H1 (cell line): ENCODE measurements at regions not wholly inside any gene's neighbourhood (a gene's known extent, or its start where the extent isn't known, plus 50 kb on each side); places are given as distances from the start of the nearest gene placed in this dataset.

Experiments
- NANOG ChIP-seq: IDR thresholded peaks from 2 replicates; pipeline ENCODE4 v1.6.1; 2011; ENCODE audit warnings: low read length, low read depth, mild to moderate bottlenecking, inconsistent platforms; ENCODE audit not compliant: insufficient read depth, poor library complexity, severe bottlenecking

- no peak for TF ChIP-seq NANOG
- TF ChIP-seq, all 59 proteins: peak for 0
These were observed 75.1 kb upstream of the SLC6A11 start (continued) for GRCh38 chr3:10740954-10741353.
